ENCODE measurements at regions not wholly inside any gene's neighbourhood (a gene's known extent, or its start where the extent isn't known, plus 50 kb on each side); places are given as distances from the start of the nearest gene placed in this dataset.

DNA sequence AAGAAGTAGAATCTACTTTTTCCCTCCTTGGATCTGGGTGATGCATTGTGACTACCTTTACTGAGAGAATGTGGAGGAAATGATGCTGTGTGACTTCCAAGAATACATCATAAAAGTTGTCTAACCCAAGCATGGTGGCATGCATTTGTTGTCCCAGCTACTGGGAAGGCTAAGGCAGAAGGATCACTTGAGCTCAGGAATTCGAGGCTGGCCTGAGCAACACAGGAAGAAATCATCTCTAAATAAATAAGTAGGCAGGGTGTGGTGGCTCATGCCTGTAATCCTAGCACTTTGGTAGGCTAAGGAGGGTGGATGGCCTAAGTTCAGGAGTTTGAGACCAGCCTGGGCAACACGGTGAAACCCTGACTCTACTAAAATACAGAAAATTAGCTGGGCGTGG, 143.2 kb upstream of the VLDLR start:
- no TSS peak for BruUV-seq (replicated peaks)
- DNase-seq (ENCODE audit: low read depth, low spot score) (no peak), ATAC-seq (no peak)
- H3K36me3 ChIP-seq (ENCODE audit: control insufficient read depth, insufficient read depth, low read length) = no peaks in the 10 kb centered on the region
- no peak overlapping the region for H3K4me3 ChIP-seq (ENCODE audit: low read depth in 2 of 2, low read length in 2 of 2)
- in situ Hi-C loops (cut with HindIII; ENCODE audit: low pct_unique_long_range_greater_than_20kb, low sequenced_read_pairs) (no loop called here), intact Hi-C loops (cut with micrococcal nuclease; ENCODE audit: unreplicated experiment) (loop anchor here (10.0 kb wide), 1 partner anchor 344 kb away; no protein-coding TSS in a partner anchor)
- H3K27ac ChIP-seq (ENCODE audit: low read length) = no peak overlapping the region
- no peaks in the 10 kb centered on the region for H3K9me3 ChIP-seq (ENCODE audit: control insufficient read depth, insufficient read depth, low read depth, low read length)
- H3K4me1 ChIP-seq (ENCODE audit: control insufficient read depth, insufficient read depth, low read length) = no peaks in the 10 kb centered on the region
- ChIA-PET CTCF (no interaction called here), POLR2A (no interaction called here)
- TF ChIP-seq SIN3A (IDR thresholded peaks at IDR 0.05; ENCODE audit: borderline replicate concordance, insufficient read depth, low read depth, low read length) (no peak), POLR2AphosphoS5 (IDR thresholded peaks at IDR 0.05; ENCODE audit: low read depth, low read length) (no peak), REST (IDR thresholded peaks at IDR 0.05; ENCODE audit: insufficient read depth in 1 of 2, low read depth in 2 of 2, low read length in 1 of 2) (no peak), TCF7L2 (IDR thresholded peaks at IDR 0.05; ENCODE audit: low read depth, low read length) (no peak), CTCF (IDR thresholded peaks at IDR 0.05) (no peak)
- H3K27me3 ChIP-seq (ENCODE audit: control insufficient read depth, insufficient read depth, low read length) = no peaks in the 10 kb centered on the region

GRCh38 chr9:2479056-2479565, 142.5 kb upstream of the VLDLR start:
- no TSS peak for BruUV-seq (replicated peaks)
- Histone ChIP-seq H3K9me3 (ENCODE audit: control insufficient read depth, insufficient read depth, low read depth, low read length) (no peaks in the 10 kb centered on the region), H3K27ac (ENCODE audit: low read length) (no peak overlapping the region), H3K27me3 (ENCODE audit: control insufficient read depth, insufficient read depth, low read length) (no peaks in the 10 kb centered on the region), H3K4me1 (ENCODE audit: control insufficient read depth, insufficient read depth, low read length) (no peaks in the 10 kb centered on the region), H3K36me3 (ENCODE audit: control insufficient read depth, insufficient read depth, low read length) (no peaks in the 10 kb centered on the region), H3K4me3 (ENCODE audit: low read depth in 2 of 2, low read length in 2 of 2) (no peak overlapping the region)
- ATAC-seq (no peak), DNase-seq (ENCODE audit: low read depth, low spot score) (no peak)
- POLR2A ChIA-PET = no interaction called here
- TF ChIP-seq CTCF (IDR thresholded peaks at IDR 0.05) = no peak
- no peak for TF ChIP-seq TCF7L2 (IDR thresholded peaks at IDR 0.05; ENCODE audit: low read depth, low read length)
- no peak for TF ChIP-seq POLR2AphosphoS5 (IDR thresholded peaks at IDR 0.05; ENCODE audit: low read depth, low read length)
- in situ Hi-C loops (cut with HindIII; ENCODE audit: low pct_unique_long_range_greater_than_20kb, low sequenced_read_pairs) = no loop called here
- intact Hi-C loops (cut with micrococcal nuclease; ENCODE audit: unreplicated experiment) = loop anchor here (10.0 kb wide), 1 partner anchor 344 kb away; no protein-coding TSS in a partner anchor
- CTCF ChIA-PET = no interaction called here

Measured in Panc1 (cell line).